Fibroblast of skin of back (primary cell): ENCODE measurements at regions not wholly inside any gene's neighbourhood (a gene's known extent, or its start where the extent isn't known, plus 50 kb on each side); places are given as distances from the start of the nearest gene placed in this dataset.
A peak's percentile ranks its signal among the peaks of the same experiment; 100 is the strongest.
"Not testable (repeated sequence)": the region's sequence is repeated elsewhere in the genome, so short reads cannot be mapped to it uniquely, and the experiment has no call there.

Experiments used
- DNase-seq: peaks from one replicate; pipeline ENCODE4 v3.0.0-alpha.2; 2013

- DNase-seq, result not testable (repeated sequence)
Measured at GRCh38 chr10:46204482-46205102, 82.2 kb upstream of the ANTXRL start.

DNA sequence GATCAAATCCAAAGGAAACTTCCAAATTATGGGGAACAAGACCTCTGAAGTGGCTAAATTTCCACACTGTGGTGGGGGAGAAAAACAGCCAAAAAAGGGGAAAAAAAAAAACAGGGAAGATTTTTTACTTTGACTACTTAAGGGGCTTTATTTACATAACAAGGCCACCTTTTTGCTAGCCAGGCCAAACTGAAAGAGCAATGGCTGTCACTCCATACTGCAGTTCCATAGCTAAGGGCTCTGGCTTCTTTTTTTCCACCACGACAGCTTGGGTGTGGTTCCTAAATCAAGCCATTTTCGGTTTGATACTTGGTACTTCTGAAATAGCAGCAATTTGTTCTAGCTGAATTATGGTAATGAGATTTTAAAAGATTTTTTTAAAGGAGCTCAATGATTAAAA is 76.4 kb upstream of the ANTXRL start:
- DNase-seq, result not testable (repeated sequence)

DNA sequence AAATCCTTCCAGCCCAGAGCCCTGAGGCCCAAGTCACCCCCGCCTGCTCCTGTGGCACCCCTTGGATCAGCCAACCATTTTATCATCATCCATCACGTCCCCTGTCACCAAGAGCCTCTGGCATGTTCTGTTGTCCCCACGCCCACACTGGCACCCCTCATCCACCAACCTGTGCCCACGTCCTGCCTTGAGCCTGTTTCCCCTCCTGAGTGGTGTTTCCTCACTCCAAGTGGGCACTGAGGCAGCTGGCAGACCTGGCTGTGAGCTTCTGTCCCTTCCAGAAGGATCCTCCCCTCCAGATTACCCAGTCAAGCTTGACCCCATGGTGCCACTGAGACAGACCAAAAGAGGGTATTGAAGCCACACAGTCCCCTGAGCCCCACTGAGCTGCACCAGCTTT is 71.4 kb upstream of the ANTXRL start:
- DNase-seq, result no peak

GRCh38 chr10:46216003-46216634 is 70.7 kb upstream of the ANTXRL start:
- no peak for DNase-seq

DNA sequence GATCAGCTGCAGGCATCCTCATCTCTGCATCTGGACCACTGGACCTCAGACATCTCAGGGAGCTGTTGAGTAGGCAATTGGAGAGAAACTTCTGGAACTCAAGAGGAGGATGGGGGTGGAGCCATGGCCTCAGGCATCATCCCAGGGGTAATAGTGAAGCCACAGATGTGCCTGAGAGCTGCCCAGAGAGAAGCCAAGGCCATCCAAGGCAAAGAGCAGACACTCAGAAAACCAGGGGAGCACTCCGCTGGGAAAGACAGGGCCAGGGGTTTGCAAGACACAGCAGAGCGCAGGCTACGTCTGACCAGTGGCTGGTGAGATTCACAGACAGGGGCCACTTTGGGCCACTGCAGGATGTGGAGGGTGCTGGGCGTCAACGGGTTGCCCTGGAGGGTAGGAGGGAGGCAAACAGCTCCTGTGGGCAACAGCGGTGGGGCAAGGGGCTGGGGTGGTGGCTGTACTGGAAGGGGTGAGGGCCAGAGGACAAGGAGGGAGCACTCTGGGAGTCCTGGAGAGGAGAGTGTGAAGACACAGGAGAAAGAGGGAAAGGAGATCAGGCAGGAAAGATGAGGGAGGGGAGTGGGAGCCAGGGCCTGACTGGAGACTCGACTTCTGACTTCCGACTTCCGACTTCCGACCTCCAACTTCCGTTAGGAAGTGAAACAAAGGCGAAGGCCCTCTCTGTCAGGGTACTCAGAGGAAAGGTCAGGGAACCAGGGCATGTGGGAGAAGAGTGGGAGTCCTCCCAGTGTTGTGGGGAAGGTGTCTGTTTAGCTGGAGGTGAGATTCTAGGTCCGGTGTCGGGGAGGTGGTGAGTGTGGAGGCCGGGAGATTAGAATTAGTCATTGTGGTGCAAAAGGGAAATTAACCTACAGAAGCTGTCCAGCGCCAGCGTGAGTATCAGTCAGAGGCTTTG is 69.7 kb upstream of the ANTXRL start:
- DNase-seq, result no peak

- DNase-seq, result no peak
Measured at GRCh38 chr10:46217752-46218453, 68.9 kb upstream of the ANTXRL start.

- DNase-seq, result no peak
Measured at GRCh38 chr10:46218921-46219320, 67.9 kb upstream of the ANTXRL start.

DNA sequence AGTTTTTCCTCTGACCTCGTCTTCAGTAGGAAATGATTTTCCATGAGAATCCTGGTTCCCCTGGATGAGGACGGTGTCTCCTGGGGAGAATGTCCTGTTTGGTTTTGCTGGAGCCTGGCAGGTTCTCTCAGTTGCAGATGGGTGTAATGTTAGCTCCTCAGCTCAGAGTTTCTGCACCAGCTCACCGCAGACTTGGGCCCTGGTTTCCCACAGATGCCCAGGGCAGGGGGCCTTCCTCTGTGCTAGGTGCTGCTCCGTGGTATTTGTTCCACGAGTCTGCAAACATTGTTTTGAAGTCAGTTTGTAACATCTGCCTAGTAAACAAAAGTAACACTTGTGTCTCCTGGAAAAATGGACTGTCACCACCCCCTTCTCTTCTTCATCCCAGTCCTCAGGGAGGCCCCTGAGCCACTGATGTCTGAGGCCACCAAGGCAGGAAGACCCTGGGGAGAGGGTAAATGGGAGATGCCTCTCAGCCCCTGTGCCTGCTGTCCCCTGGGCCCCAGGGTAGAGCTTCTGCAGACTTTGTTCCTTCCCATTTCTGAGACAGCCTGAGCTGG is 67.3 kb upstream of the ANTXRL start:
- DNase-seq, result not testable (repeated sequence)

DNA sequence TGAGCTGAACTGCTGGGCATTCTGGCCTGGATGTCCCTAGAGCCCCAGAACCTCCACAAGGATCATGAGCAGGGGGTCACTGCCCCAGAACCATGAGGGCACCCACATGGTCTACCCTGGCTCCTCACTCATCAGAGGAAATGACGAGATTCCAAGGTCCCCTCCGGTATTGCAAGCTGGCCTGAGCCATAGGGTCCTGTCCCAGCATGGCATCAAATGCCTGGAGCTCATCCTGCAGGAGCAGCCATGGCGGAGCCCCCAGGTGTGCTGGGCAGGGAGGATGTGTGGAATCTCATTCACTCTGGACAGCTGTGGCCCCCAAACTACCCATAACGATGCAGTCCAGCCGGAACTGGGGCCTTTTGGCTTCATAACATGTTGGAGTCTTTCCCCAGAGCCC is 66.6 kb upstream of the ANTXRL start:
- no peak for DNase-seq

GRCh38 chr10:46220872-46221538 is 65.8 kb upstream of the ANTXRL start:
- DNase-seq, result no peak

DNA sequence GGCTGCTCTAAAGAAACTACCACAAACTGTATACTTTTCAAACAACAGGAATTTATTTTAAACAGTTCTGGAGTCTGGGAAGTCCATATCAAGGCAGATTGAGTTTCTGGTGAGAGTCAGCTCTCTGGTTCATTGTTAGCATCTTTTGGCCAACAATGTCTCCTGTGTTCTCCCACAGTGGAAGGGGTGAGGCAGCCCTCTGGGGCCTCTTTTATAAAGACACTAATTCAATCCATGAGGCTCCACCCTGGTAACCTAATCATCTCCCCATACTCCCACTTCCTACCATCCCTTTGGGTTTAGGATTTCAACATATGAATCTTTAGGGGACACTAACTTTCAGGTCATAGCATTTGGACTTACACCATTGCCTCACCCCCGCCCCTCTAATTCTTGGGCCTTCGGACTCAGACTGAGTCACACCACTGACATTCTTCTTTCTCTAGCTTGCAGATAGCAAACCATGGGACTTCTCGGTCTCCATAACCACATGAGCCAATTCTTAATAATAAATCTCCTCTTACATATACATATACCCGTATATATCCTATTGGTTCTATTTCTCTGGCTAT is 64.3 kb upstream of the ANTXRL start:
- DNase-seq, result no peak

GRCh38 chr10:46223064-46223480 is 63.7 kb upstream of the ANTXRL start:
- DNase-seq, result no peak

DNA sequence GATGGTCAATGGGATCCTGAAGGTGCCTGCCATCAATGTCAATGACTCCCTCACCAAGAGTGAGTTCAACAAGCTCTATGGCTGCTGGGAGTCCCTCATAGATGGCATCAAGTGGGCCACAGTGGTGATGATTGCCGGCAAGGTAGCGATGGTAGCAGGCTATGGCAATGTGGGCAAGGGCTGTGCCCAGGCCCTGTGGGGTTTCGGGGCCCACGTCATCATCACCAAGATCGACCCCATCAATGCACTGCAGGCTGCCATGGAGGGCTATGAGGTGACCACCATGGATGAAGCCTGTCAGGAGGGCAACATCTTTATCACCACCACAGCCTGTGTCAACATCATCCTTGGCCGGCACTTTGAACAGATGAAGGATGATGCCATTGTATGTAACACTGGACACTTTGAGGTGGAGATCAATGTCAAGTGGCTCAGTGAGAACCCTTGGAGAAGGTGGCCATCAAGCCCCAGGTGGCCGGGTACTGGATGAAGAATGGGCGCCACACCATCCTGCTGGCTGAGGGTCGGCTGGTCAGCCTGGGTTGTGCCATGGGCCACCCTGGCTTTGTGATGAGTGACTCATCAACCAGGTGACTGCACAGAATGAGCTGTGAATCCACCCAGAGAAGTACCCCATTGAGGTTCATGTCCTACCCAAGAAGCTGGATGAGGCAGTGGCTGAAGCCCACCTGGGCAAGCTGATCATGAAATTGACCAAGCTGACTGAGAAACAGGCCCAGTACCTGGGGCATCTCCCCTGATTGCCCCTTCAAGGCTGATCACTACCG is 63.0 kb upstream of the ANTXRL start:
- no peak for DNase-seq

- no peak for DNase-seq
Measured at GRCh38 chr10:46224414-46224682, 62.4 kb upstream of the ANTXRL start.

DNA sequence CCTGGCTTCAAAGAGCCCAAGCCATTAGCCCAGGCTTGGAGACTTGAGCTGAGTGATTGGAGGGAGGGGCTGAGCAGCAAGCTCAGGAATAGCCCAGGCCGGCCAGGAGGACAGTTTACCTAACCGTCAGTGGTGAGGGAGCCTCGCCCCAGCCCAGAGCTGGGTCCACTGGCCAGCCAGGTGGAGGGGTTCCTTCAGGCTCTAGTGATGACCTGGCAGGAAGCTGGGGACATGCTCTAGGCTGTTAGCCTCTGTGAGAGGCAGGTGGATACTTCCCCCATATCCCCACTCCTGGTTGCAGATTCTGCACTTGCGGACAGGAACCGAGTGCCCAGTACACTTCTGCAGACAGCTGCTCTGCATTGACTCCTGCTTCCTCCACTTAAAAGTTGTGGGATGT is 61.2 kb upstream of the ANTXRL start:
- no peak for DNase-seq

GRCh38 chr10:46226232-46226631 is 60.6 kb upstream of the ANTXRL start:
- no peak for DNase-seq

- DNase-seq, result no peak
Measured at GRCh38 chr10:46226900-46227558, 59.8 kb upstream of the ANTXRL start.

DNA sequence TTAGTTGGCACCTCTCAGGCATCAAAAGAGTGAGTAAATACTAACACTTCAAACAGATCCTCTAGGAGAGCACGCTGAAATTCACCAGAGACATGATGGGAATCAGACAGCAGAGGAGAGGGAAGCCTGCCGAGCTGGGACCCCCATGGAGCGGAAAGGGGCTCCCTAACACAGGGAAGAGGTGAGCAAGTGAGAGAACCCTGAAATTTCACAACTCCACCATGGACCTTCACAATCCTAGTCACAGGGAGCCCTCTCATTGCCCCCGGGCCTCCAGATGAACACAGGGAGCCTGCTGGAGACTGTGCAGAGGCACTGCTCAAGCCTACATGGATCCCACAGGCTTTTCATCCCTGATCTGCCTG is 59.2 kb upstream of the ANTXRL start:
- DNase-seq, result no peak

DNA sequence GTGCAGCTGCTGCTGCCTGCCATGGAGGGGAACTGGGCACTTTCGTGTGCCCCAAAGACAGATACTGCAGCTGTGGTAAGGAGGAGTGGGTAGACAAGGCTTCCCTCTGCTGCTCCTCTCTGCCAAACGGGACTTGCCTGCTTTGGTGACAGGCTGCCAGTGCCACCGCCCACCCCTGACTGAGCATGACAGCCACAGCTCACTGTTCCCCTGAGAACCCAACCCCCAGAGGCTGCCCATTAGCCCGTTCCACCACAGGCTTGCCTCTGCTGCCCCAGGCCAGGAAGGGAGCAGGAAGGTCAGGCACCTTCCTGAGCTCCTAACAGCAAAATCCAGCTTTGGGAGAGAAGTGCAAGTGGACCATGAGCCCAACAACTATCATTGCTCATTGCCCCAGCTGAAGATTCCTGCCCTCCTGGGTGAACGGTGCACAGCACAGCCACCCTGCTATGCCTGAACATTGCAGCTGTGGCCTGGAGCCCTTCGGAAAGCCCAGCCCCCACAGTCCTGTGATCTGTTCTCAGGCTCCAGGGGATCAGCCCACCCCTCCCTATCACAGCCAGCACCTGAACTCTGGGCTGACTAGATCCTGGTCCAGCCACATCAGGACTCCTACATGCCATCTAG is 58.7 kb upstream of the ANTXRL start:
- no peak for DNase-seq

DNA sequence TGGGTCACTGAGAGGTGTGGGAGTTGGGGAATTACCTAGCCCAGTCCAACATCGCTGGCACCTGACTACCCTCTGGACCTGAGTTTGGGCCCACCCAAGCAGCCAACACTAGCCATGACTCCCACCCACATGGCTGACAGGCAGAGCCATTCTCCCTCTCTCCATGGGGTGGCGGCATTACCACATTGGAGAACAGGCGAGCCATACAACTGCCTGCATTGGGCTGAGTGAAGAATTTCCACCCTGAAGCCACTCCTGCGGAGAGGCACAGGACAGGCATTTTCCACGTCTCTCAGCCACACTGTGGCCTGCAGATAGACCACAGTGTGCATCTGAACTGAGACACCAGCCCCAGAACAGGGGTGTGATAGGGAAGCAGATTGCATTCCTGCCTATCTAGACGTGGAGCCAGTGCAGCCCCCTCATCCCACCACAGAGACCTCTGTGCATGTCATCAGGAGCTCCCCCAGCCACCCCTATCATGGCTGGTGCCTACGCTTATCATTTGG is 58.2 kb upstream of the ANTXRL start:
- peak; percentile 65 for DNase-seq
